HepG2 (cell line): ENCODE measurements at regions not wholly inside any gene's neighbourhood (a gene's known extent, or its start where the extent isn't known, plus 50 kb on each side); places are given as distances from the start of the nearest gene placed in this dataset.

Experiments
- DDIT3 ChIP-seq: sonication (generic); formaldehyde crosslinking; IDR thresholded peaks from 2 replicates; pipeline ENCODE4 v1.4.0; 2020; ENCODE audit warnings: mild to moderate bottlenecking, missing genetic modification reagents
- DMAP1 ChIP-seq: IDR thresholded peaks from 2 replicates; pipeline ENCODE4 v1.6.1; 2016
- MTERF4 ChIP-seq: sonication (generic); formaldehyde crosslinking; IDR thresholded peaks from 2 replicates; pipeline ENCODE4 v1.8.0; 2023; ENCODE audit warnings: mild to moderate bottlenecking, missing genetic modification reagents
- NFE2L2 ChIP-seq: fragments of 150-350 bp; IDR thresholded peaks from 2 replicates; pipeline ENCODE4 v1.6.1; 2014; ENCODE audit warnings: low read length
- PBX2 ChIP-seq: IDR thresholded peaks from 2 replicates; pipeline ENCODE4 v1.6.1; 2016; ENCODE audit warnings: control low read depth
- SNAPC4 ChIP-seq: sonication (generic); formaldehyde crosslinking; IDR thresholded peaks from 2 replicates; pipeline ENCODE4 v1.4.0; 2020; ENCODE audit warnings: mild to moderate bottlenecking, missing genetic modification reagents
- ZFYVE20 ChIP-seq: sonication (generic); formaldehyde crosslinking; IDR thresholded peaks from 2 replicates; pipeline ENCODE4 v1.8.0; 2023; ENCODE audit warnings: low read depth, mild to moderate bottlenecking, moderate library complexity, missing genetic modification reagents, borderline replicate concordance
- ZNF784 ChIP-seq: sonication (generic); formaldehyde crosslinking; IDR thresholded peaks from 2 replicates; pipeline ENCODE4 v1.5.1; 2020; ENCODE audit warnings: missing genetic modification reagents, mild to moderate bottlenecking, borderline replicate concordance

- TF ChIP-seq NFE2L2 (no peak), ZFYVE20 (CRISPR knock-in tag) (no peak), PBX2 (CRISPR knock-in tag) (no peak), DDIT3 (CRISPR knock-in tag) (no peak), DMAP1 (no peak), ZNF784 (CRISPR knock-in tag) (no peak), SNAPC4 (no peak), MTERF4 (no peak)
Observed at GRCh38 chr13:26949701-26950502, 189.3 kb upstream of the GPR12 start (continued).
